ENCODE measurements at regions not wholly inside any gene's neighbourhood (a gene's known extent, or its start where the extent isn't known, plus 50 kb on each side); places are given as distances from the start of the nearest gene placed in this dataset.

- H3K79me1 ChIP-seq (ENCODE audit: low read depth, low read length): no peaks in the 10 kb centered on the region
- H3K4me2 ChIP-seq (ENCODE audit: insufficient read depth in 1 of 2, low read depth in 2 of 2, low read length in 2 of 2): no peak overlapping the region
- no peak for DNase-seq (ENCODE audit: low read depth in 1 of 2, low spot score in 2 of 2)
- H4K8ac ChIP-seq (ENCODE audit: extremely low read depth, insufficient read depth, low read length): no peak overlapping the region
- ChIA-PET POLR2A (ENCODE audit: partially characterized antibody) (no interaction called here), CTCF (ENCODE audit: partially characterized antibody) (interaction anchor here (0.9 to 14.2 kb wide), 12 partner anchors 7 to 246 kb away, joined by 3 to 197 read pairs (median 4); no protein-coding TSS in a partner anchor)
- H2AFZ ChIP-seq (ENCODE audit: low read length): no peak overlapping the region
- H3K9me3 ChIP-seq (ENCODE audit: insufficient read depth in 2 of 2, low read depth in 1 of 2, low read length in 1 of 2): no peaks in the 10 kb centered on the region
- no peak overlapping the region for H2BK120ac ChIP-seq (replicated peaks; ENCODE audit: low read depth, low read length)
- no peak overlapping the region for H3K18ac ChIP-seq (ENCODE audit: extremely low read depth, low read length)
- H3K79me2 ChIP-seq (ENCODE audit: control insufficient read depth in 1 of 2, insufficient read depth in 2 of 2, low read length in 2 of 2): no peaks in the 10 kb centered on the region
- H3K23ac ChIP-seq (ENCODE audit: insufficient read length): no peak overlapping the region
- no peak overlapping the region for H3K14ac ChIP-seq (ENCODE audit: insufficient read length)
- no peaks in the 10 kb centered on the region for H4K20me1 ChIP-seq (replicated peaks in 1 of 2; ENCODE audit: control insufficient read depth in 1 of 2, insufficient read depth in 2 of 2, low read length in 2 of 2)
- H3K9ac ChIP-seq (replicated peaks in 1 of 4; ENCODE audit: extremely low read depth in 1 of 4, low read depth in 3 of 4, low read length in 3 of 4): no peak overlapping the region
- no peak for FAIRE-seq
- no peak overlapping the region for H3K56ac ChIP-seq (replicated peaks; ENCODE audit: insufficient read length, low read depth, low read length)
- no peak overlapping the region for H2BK15ac ChIP-seq (ENCODE audit: low read length)
- no peak overlapping the region for H2BK20ac ChIP-seq (ENCODE audit: low read length)
- no peaks in the 10 kb centered on the region for H3K23me2 ChIP-seq (ENCODE audit: low read depth, low read length)
- no peak overlapping the region for H4K91ac ChIP-seq (replicated peaks; ENCODE audit: insufficient read length, low read length)
- H3K4ac ChIP-seq (replicated peaks; ENCODE audit: insufficient read length, low read depth, low read length): no peak overlapping the region
- TF ChIP-seq CHD2 (IDR thresholded peaks at IDR 0.05; ENCODE audit: low read length) (no peak), FOSL1 (IDR thresholded peaks at IDR 0.05; ENCODE audit: insufficient read depth, low read depth, low read length) (no peak)
- no peak overlapping the region for H4K5ac ChIP-seq (ENCODE audit: insufficient read length, low read depth, low read length)
- no peak overlapping the region for H2BK12ac ChIP-seq (ENCODE audit: low read depth, low read length)
- H3K27ac ChIP-seq (ENCODE audit: low read depth, low read length): no peak overlapping the region
- no peak overlapping the region for H2BK5ac ChIP-seq (ENCODE audit: low read depth, low read length)
- peaks cover 0 to 3% (median 0%) of the 10 kb centered on the region in 4 experiments; a peak in 2 of 7 replicates for H3K4me1 ChIP-seq (replicated peaks in 1 of 4; ENCODE audit: control insufficient read depth in 3 of 4, insufficient read depth in 4 of 4, low read length in 3 of 4)
- H3K4me3 ChIP-seq (ENCODE audit: extremely low read depth in 1 of 4, insufficient read depth in 2 of 4, low read depth in 3 of 4, low read length in 4 of 4): no peak overlapping the region
- no peaks in the 10 kb centered on the region for H3K36me3 ChIP-seq (ENCODE audit: control insufficient read depth in 2 of 4, insufficient read depth in 4 of 4, low read length in 3 of 4)
- no peak overlapping the region for H2AK5ac ChIP-seq (ENCODE audit: low read depth, low read length)
- no peaks in the 10 kb centered on the region for H3K27me3 ChIP-seq (replicated peaks in 1 of 4; ENCODE audit: control insufficient read depth in 3 of 4, extremely low read depth in 1 of 4, insufficient read depth in 3 of 4, low read length in 3 of 4)
Observed at GRCh38 chr6:53730767-53731166, 64.0 kb upstream of the LRRC1 start.
